ENCODE measurements at regions not wholly inside any gene's neighbourhood (a gene's known extent, or its start where the extent isn't known, plus 50 kb on each side); places are given as distances from the start of the nearest gene placed in this dataset.
A peak's percentile ranks its signal among the peaks of the same experiment; 100 is the strongest.

DNA sequence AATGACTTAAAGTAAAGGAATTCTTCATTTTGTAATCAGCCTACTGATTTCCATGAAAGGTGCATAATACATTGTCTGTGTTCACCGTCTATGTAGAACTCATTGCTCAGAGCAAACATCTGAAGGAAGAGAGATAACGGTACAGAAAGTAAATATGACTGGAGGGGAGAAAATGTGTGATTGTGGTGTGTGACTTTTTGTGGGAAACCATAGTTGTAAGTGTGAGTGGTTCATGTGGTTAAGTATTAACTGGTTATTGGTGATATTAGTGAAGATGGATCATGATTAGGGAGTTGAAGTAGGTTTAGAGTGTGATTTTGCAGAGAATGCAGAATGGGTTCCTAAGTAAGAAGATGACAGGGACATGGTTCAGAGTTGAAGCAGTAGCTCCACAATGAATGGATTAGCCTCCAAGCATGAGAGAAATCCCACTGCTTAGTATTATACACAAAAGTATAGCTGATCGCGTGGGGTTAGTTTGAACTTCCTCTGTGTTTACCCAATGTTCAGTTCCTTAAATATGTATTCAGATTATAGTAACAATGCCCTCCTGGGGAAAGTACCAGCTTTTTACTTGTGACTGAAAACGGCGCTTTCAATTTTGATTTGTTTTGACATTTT is 368.9 kb downstream of the UTRN start:
- peak overlapping the region; percentile 61 for H2AFZ ChIP-seq (ENCODE audit: insufficient read depth, low read depth, low read length, poor library complexity, severe bottlenecking)
- ChIA-PET CTCF (interaction anchor here (0.6 to 2.0 kb wide), 2 partner anchors 49 to 70 kb away, joined by 3 to 7 read pairs; no protein-coding TSS in a partner anchor), POLR2A (no interaction called here)
- H3K9me3 Mint-ChIP-seq (ENCODE audit: insufficient read depth), result no peaks in the 10 kb centered on the region
- peak overlapping the region; percentile 84 for H3K27ac Mint-ChIP-seq
- TF ChIP-seq, protein P1, sequence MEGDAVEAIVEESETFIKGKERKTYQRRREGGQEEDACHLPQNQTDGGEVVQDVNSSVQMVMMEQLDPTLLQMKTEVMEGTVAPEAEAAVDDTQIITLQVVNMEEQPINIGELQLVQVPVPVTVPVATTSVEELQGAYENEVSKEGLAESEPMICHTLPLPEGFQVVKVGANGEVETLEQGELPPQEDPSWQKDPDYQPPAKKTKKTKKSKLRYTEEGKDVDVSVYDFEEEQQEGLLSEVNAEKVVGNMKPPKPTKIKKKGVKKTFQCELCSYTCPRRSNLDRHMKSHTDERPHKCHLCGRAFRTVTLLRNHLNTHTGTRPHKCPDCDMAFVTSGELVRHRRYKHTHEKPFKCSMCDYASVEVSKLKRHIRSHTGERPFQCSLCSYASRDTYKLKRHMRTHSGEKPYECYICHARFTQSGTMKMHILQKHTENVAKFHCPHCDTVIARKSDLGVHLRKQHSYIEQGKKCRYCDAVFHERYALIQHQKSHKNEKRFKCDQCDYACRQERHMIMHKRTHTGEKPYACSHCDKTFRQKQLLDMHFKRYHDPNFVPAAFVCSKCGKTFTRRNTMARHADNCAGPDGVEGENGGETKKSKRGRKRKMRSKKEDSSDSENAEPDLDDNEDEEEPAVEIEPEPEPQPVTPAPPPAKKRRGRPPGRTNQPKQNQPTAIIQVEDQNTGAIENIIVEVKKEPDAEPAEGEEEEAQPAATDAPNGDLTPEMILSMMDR (IDR thresholded peaks at IDR 0.05), result no peak
- no peak for TF ChIP-seq EZH2 (IDR thresholded peaks at IDR 0.05; ENCODE audit: borderline replicate concordance, insufficient read depth, low read depth, low read length, poor library complexity, severe bottlenecking)
- H3K27me3 Mint-ChIP-seq, result no peaks in the 10 kb centered on the region
- no peaks in the 10 kb centered on the region for H4K20me1 ChIP-seq (ENCODE audit: control insufficient read depth, insufficient read depth, low read length, poor library complexity, severe bottlenecking)
- peak overlapping the region; percentile 83 for H3K4me2 ChIP-seq (replicated peaks; ENCODE audit: low read depth, low read length, poor library complexity, severe bottlenecking)
- H3K4me1 ChIP-seq (ENCODE audit: control insufficient read depth in 2 of 2, insufficient read depth in 2 of 2, low read length in 2 of 2), result peaks cover 27 to 38% of the 10 kb centered on the region in 2 donors
- no peaks in the 10 kb centered on the region for H3K27me3 ChIP-seq (replicated peaks in 1 of 4; ENCODE audit: control extremely low read depth in 1 of 4, control insufficient read depth in 3 of 4, insufficient read depth in 4 of 4, low read length in 3 of 4)
- H3K36me3 ChIP-seq (replicated peaks in 1 of 2; ENCODE audit: control extremely low read depth in 1 of 2, control insufficient read depth in 1 of 2, extremely low read depth in 1 of 2, insufficient read depth in 2 of 2, low read length in 1 of 2), result no peaks in the 10 kb centered on the region
- 13% methylated on average over 1 of the region's 6 CpGs for WGBS (ENCODE audit: insufficient coverage)
- intact Hi-C loops (cut with micrococcal nuclease), result loop anchor here (2.0 to 10.0 kb wide), 3 partner anchors 17 to 1311 kb away; partner anchors contain the start of gene SHPRH
- H3K4me3 ChIP-seq (ENCODE audit: control extremely low read depth in 1 of 5, extremely low read depth in 1 of 5, insufficient read depth in 1 of 5, low read depth in 2 of 5, low read length in 4 of 5), result peak overlapping the region in 3 of 5 experiments; percentile 5 to 66 (median 41)
- H3K4me1 Mint-ChIP-seq, result peaks cover 59% of the 10 kb centered on the region
- ATAC-seq (ENCODE audit: low read depth), result peak; percentile 92
- H3K9me3 ChIP-seq (ENCODE audit: control extremely low read depth in 1 of 3, control insufficient read depth in 2 of 3, insufficient read depth in 1 of 3, low read length in 2 of 3), result no peaks in the 10 kb centered on the region
- H3K9ac ChIP-seq (ENCODE audit: low read length), result peak overlapping the region; percentile 63
- H3K4me3 Mint-ChIP-seq, result peak overlapping the region; percentile 77
- DNase-seq, result peak; percentile 71
- peaks cover 37% of the 10 kb centered on the region for H3K79me2 ChIP-seq (ENCODE audit: control insufficient read depth, insufficient read depth, low read length)
- peak overlapping the region; percentile 66 to 83 for H3K27ac ChIP-seq (ENCODE audit: low read length in 2 of 2)

DNA sequence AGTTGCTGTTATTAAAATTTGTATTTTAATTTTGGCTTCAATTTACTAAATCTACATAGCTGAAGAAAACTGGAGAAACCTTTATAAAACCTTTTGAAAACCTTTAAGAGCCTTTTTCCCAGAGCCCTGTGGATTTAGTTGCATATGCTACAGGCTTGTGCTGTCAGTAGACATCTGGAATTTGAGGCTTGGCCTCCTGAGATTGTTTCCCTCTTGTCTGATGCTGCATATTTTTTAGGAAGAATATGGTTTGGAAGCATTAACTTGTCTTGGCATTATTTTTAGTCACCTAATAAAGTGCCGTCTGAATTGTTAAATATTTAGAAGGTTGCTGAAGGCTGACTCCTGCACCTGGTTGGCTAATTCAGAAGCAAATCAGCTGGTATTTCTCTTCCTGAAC is 369.4 kb downstream of the UTRN start:
- no peak for DNase-seq
- Histone ChIP-seq H3K79me2 (ENCODE audit: control insufficient read depth, insufficient read depth, low read length) (peaks cover 37% of the 10 kb centered on the region), H3K36me3 (replicated peaks in 1 of 2; ENCODE audit: control extremely low read depth in 1 of 2, control insufficient read depth in 1 of 2, extremely low read depth in 1 of 2, insufficient read depth in 2 of 2, low read length in 1 of 2) (no peaks in the 10 kb centered on the region), H3K4me3 (ENCODE audit: control extremely low read depth in 1 of 5, extremely low read depth in 1 of 5, insufficient read depth in 1 of 5, low read depth in 2 of 5, low read length in 4 of 5) (peak overlapping the region in 4 of 5 experiments; percentile 17 to 66 (median 44)), H3K4me2 (replicated peaks; ENCODE audit: low read depth, low read length, poor library complexity, severe bottlenecking) (peak overlapping the region; percentile 83), H2AFZ (ENCODE audit: insufficient read depth, low read depth, low read length, poor library complexity, severe bottlenecking) (peak overlapping the region; percentile 61), H3K9me3 (ENCODE audit: control extremely low read depth in 1 of 3, control insufficient read depth in 2 of 3, insufficient read depth in 1 of 3, low read length in 2 of 3) (no peaks in the 10 kb centered on the region), H3K4me1 (ENCODE audit: control insufficient read depth in 2 of 2, insufficient read depth in 2 of 2, low read length in 2 of 2) (peaks cover 32 to 43% of the 10 kb centered on the region in 2 donors), H4K20me1 (ENCODE audit: control insufficient read depth, insufficient read depth, low read length, poor library complexity, severe bottlenecking) (peaks cover under 1% of the 10 kb centered on the region), H3K9ac (ENCODE audit: low read length) (peak overlapping the region; percentile 63), H3K27me3 (replicated peaks in 1 of 4; ENCODE audit: control extremely low read depth in 1 of 4, control insufficient read depth in 3 of 4, insufficient read depth in 4 of 4, low read length in 3 of 4) (no peaks in the 10 kb centered on the region), H3K27ac (ENCODE audit: low read length in 2 of 2) (peak overlapping the region; percentile 66 to 83)
- ChIA-PET POLR2A (no interaction called here), CTCF (interaction anchor here (0.6 to 2.0 kb wide), 2 partner anchors 50 to 70 kb away, joined by 3 to 7 read pairs; no protein-coding TSS in a partner anchor)
- no peaks in the 10 kb centered on the region for H3K9me3 Mint-ChIP-seq (ENCODE audit: insufficient read depth)
- peak; percentile 8 for ATAC-seq (ENCODE audit: low read depth)
- intact Hi-C loops (cut with micrococcal nuclease), result loop anchor here (2.0 to 10.0 kb wide), 3 partner anchors 16 to 1310 kb away; partner anchors contain the start of gene SHPRH
- peaks cover 64% of the 10 kb centered on the region for H3K4me1 Mint-ChIP-seq
- peak overlapping the region; percentile 84 for H3K27ac Mint-ChIP-seq
- TF ChIP-seq, protein P1 (IDR thresholded peaks at IDR 0.05), result no peak
- TF ChIP-seq EZH2 (IDR thresholded peaks at IDR 0.05; ENCODE audit: borderline replicate concordance, insufficient read depth, low read depth, low read length, poor library complexity, severe bottlenecking), result no peak
- H3K4me3 Mint-ChIP-seq, result peak overlapping the region; percentile 77
- no CpG with 5 or more reads among the region's 1 CpG for WGBS (ENCODE audit: insufficient coverage)
- no peaks in the 10 kb centered on the region for H3K27me3 Mint-ChIP-seq
